ENCODE measurements at regions not wholly inside any gene's neighbourhood (a gene's known extent, or its start where the extent isn't known, plus 50 kb on each side); places are given as distances from the start of the nearest gene placed in this dataset.

GRCh38 chr1:80083892-80084291, 1077.4 kb upstream of the ADGRL4 start:
- WGBS, 2 experiments (ENCODE audit: extremely low coverage in 1 of 2, insufficient coverage in 1 of 2, insufficient read length in 1 of 2, insufficient replicate concordance in 2 of 2, low coverage in 1 of 2, low lambda C conversion rate in 2 of 2, missing lambda C conversion rate in 1 of 2), result 88% methylated on average over 1 of the region's 1 CpG; no CpG with 5 or more reads in 1 of the 2 experiments
- Histone ChIP-seq H4K20me1 (replicated peaks in 1 of 2; ENCODE audit: control insufficient read depth in 1 of 2, insufficient read depth in 2 of 2, low read length in 2 of 2) (no peaks in the 10 kb centered on the region), H3K4ac (replicated peaks; ENCODE audit: insufficient read length, low read depth, low read length) (no peak overlapping the region), H4K5ac (ENCODE audit: insufficient read length, low read depth, low read length) (no peak overlapping the region), H2AK5ac (ENCODE audit: low read depth, low read length) (no peak overlapping the region), H3K27ac (ENCODE audit: low read depth, low read length) (no peak overlapping the region), H2BK20ac (ENCODE audit: low read length) (no peak overlapping the region), H3K9ac (replicated peaks in 1 of 4; ENCODE audit: extremely low read depth in 1 of 4, low read depth in 3 of 4, low read length in 3 of 4) (no peak overlapping the region), H3K9me3 (ENCODE audit: insufficient read depth in 2 of 2, low read depth in 1 of 2, low read length in 1 of 2) (no peaks in the 10 kb centered on the region), H3K79me1 (ENCODE audit: low read depth, low read length) (no peaks in the 10 kb centered on the region), H3K4me1 (replicated peaks in 1 of 4; ENCODE audit: control insufficient read depth in 3 of 4, insufficient read depth in 4 of 4, low read length in 3 of 4) (no peaks in the 10 kb centered on the region), H3K23ac (ENCODE audit: insufficient read length) (no peak overlapping the region), H3K56ac (replicated peaks; ENCODE audit: insufficient read length, low read depth, low read length) (no peak overlapping the region), H3K4me3 (ENCODE audit: extremely low read depth in 1 of 4, insufficient read depth in 2 of 4, low read depth in 3 of 4, low read length in 4 of 4) (no peak overlapping the region), H3K18ac (ENCODE audit: extremely low read depth, low read length) (no peak overlapping the region), H3K23me2 (ENCODE audit: low read depth, low read length) (no peaks in the 10 kb centered on the region), H2BK15ac (ENCODE audit: low read length) (no peak overlapping the region), H4K91ac (replicated peaks; ENCODE audit: insufficient read length, low read length) (no peak overlapping the region), H3K14ac (ENCODE audit: insufficient read length) (no peak overlapping the region), H2AFZ (ENCODE audit: low read length) (no peak overlapping the region), H4K8ac (ENCODE audit: extremely low read depth, insufficient read depth, low read length) (no peak overlapping the region), H2BK5ac (ENCODE audit: low read depth, low read length) (no peak overlapping the region), H3K4me2 (ENCODE audit: insufficient read depth in 1 of 2, low read depth in 2 of 2, low read length in 2 of 2) (no peak overlapping the region), H3K36me3 (ENCODE audit: control insufficient read depth in 2 of 4, insufficient read depth in 4 of 4, low read length in 3 of 4) (no peaks in the 10 kb centered on the region), H3K79me2 (ENCODE audit: control insufficient read depth in 1 of 2, insufficient read depth in 2 of 2, low read length in 2 of 2) (no peaks in the 10 kb centered on the region), H3K27me3 (replicated peaks in 1 of 4; ENCODE audit: control insufficient read depth in 3 of 4, extremely low read depth in 1 of 4, insufficient read depth in 3 of 4, low read length in 3 of 4) (no peaks in the 10 kb centered on the region), H2BK12ac (ENCODE audit: low read depth, low read length) (no peak overlapping the region), H2BK120ac (replicated peaks; ENCODE audit: low read depth, low read length) (no peak overlapping the region)
- no peak for TF ChIP-seq RBBP5 (IDR thresholded peaks at IDR 0.05; ENCODE audit: borderline replicate concordance, low read depth, low read length)
- TF ChIP-seq, protein P1, sequence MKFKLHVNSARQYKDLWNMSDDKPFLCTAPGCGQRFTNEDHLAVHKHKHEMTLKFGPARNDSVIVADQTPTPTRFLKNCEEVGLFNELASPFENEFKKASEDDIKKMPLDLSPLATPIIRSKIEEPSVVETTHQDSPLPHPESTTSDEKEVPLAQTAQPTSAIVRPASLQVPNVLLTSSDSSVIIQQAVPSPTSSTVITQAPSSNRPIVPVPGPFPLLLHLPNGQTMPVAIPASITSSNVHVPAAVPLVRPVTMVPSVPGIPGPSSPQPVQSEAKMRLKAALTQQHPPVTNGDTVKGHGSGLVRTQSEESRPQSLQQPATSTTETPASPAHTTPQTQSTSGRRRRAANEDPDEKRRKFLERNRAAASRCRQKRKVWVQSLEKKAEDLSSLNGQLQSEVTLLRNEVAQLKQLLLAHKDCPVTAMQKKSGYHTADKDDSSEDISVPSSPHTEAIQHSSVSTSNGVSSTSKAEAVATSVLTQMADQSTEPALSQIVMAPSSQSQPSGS (IDR thresholded peaks at IDR 0.05; ENCODE audit: low read length), result no peak
- no peak for TF ChIP-seq TEAD4 (IDR thresholded peaks at IDR 0.05; ENCODE audit: low read depth, low read length)
- ChIA-PET CTCF (ENCODE audit: partially characterized antibody) (no interaction called here), POLR2A (ENCODE audit: partially characterized antibody) (no interaction called here)
- no peak for DNase-seq (ENCODE audit: low read depth in 1 of 2, low spot score in 2 of 2)
- FAIRE-seq, result no peak

All from H1 (cell line).